ENCODE measurements at regions not wholly inside any gene's neighbourhood (a gene's known extent, or its start where the extent isn't known, plus 50 kb on each side); places are given as distances from the start of the nearest gene placed in this dataset.
A peak's percentile ranks its signal among the peaks of the same experiment; 100 is the strongest.

DNA sequence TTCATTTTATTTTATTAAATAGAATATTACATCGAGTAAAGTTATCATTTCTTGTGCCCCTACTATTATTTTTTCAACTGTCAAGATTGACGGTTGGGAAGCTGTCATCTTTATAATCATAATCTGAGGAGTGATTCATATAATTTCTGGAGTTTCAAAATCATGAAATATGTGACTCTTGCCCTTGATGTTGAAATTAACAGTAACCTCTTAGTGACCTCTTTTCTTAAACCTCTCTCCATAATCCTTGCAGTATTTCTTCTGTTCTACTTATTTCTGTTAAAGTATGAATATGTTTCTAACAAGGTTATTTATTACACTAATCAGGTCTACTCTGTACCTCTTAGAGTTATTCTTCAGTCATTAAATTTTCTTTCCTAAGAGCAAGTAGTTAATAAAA is 663.8 kb downstream of the LIG4 start:
- no peak for DNase-seq

DNA sequence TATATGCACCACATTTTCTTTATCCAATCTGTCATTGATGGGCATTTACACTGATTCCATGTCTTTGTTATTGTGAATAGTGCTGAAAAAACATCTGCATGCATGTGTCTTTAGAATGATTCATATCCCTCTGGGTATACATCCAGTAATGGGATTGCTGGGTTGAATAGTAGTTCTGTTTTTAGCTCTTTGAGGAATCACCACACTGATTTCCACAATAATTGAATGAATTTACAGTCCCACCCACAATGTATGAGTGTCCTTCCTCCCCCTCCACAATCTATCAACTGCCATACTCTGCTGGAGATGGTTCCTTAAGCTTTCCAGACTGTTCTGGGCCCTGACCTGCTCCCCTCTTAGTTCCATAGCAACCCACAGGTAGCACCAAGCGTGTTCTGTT is 667.0 kb downstream of the LIG4 start:
- no peak for DNase-seq

DNA sequence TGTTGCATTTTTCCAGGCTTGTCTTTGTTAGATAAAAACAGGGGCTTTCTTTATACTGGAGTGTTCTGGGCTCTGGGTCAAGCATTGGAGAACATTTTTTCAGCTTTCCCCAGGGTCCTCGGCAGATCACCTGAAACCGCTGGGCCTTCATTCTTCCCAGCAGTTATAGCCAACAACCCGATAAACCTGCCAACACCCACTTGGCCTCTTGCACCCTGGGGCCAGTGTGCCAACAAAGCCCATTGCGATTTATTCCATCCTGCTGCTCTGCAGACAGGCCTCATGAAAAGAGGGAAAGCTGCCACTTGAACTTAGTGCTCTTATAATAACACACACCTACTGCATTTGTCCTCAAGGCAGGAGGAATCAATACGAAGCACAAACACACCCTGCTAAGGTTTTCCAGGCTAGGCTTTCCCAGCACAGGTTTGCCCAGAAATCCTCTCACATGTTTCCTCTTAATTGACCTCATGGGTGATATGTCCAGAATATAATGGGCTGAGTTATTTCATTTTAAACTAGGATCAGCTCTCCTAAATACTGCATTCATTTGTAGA is 669.3 kb downstream of the LIG4 start:
- no peak for DNase-seq

DNA sequence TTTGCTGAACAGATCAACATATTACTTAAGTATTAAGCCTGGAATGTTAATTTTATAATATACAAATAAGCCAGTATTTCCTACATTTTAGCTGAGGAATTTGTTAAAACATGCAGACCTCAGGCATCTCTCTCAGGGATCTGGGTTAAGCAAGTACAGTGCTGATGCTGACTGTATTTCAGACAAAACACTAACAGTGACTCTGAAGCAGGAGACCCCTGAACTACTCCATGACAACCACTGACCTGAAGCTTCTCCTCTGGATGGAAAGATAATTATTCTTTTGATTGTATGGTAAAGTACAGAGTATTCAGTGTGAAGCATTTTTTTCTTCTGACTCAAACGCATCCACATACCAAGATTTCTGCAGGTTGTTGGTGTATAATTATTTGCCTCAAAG is 680.8 kb downstream of the LIG4 start:
- DNase-seq = no peak

DNA sequence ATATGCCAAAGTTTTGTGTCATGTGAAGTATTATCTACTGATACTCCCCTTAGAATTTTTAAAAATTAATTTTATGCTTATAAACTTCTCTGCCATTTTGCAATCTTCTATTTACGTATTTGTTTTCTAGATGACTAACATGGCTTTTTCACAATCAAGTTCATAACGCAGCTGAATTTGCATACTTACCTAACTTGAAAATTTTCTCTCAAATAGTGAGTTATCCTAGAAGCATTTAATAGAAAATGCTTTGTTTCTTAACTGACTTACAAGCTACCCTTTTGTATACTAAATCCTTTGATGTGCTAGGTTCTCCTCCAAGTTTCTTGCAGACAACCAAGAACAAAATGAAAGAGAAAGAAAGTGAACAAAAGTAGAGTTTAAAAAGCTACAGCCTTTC is 683.5 kb downstream of the LIG4 start:
- no peak for DNase-seq

DNA sequence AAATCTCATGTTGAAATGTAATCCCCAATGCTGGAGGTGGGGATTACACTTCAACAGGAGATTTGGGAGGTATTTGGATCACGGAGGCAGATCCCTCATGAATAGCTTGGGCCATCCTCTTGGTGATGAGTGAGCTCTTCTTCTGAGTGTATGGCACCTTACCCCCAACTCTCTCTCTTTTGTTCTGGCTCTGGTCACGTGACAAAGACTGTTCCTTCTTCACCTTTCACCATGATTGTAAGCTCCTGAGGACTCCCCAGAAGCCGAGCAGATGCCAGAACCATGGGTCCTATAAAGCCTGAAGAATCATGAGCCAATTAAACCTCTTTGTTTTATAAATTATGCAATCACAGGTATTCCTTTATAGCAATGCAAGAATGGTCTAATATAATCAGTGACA is 684.2 kb downstream of the LIG4 start:
- DNase-seq = no peak

DNA sequence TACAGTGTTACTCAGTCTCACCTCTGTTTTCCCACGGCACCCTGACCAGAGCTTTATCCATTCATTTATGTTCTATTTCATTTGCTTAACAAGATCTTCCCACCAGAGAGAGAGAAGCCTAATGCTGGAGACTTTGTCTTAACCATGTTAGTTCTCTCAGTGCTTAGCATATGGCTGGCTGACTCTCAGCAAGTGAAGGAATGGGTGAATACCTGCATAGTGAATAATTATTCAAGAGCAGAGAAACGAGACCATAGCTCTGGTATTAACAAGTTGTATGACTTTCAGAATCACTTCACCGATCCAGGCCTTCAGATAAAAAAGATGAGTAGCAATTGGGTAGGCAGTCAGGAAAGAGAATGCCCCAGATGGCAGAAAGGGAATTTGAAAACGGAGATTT is 686.3 kb downstream of the LIG4 start:
- no peak for DNase-seq

DNA sequence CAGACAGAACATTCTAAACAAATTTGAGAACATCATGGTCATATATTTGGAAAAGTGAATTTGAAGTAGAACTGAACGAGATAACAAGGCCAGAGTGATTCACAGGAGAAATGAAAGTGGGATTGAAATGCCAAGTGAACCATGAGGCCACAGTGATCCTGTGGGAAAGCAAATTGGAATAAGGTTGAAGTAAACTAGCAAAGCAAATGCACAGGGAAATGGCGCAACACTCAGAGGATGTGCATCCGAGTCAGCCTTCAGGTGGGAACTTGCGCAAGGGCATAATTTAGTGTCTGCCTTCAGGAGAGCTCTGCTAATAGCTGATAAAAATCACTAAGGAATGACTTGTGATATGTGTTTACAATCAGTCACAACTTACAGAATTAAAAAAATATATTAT is 696.6 kb downstream of the LIG4 start:
- DNase-seq = no peak

DNA sequence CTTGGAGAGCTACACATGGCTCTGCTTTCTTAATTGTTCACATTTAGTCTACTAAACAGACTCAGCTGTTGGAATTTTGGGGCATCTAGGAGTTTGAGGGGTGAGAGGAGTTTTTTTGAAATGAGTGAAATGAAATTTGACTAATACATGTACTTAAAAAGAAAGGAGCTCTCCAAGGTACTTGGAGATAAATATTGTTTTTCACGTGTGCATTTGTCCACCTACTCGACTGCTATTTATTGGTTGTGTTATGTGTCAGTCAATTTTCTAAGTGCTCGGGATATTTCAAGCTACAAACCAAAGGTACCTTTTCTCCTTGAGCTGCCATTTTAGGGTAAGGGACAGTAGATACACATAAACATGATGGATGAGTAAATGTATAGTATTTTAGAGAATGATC is 697.0 kb downstream of the LIG4 start:
- peak; percentile 41 for DNase-seq

DNA sequence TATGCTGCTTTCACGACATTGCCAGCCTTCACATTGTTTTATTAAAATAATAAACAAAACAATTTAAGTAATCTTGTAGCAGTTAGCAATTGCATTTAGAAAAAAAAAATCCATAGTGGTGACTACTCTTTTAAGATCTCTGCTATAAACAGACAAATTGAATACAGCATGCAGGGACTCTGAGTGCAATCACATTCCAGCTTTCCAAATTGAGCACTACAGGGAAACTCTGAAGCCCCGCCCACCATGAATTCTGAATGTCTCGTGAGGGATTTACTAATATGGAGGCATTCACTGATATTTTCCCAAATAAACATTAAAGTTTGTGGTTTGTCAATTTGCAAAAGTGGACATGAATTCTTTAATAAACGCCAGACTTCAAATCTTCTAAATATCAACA is 698.8 kb downstream of the LIG4 start:
- DNase-seq = no peak

DNA sequence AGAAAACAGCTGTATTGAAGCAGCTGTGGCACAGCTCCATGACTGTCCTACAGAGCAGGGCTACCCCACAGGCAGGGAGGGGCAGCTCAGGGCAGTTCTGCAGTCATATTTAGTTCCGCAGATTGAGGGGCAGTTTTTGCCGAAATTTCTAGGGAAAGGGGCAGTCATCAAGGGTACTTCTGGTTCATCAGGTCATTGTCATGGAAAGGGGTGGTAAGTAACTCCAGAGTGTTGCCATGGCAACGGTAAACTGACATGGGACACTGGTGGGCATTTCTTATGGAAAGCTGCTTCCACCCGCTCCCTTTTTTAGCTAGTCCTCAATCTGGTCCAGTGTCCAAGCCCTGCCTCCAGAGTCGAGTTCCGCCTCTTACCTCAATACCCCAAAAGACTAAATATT is 702.8 kb downstream of the LIG4 start:
- no peak for DNase-seq

DNA sequence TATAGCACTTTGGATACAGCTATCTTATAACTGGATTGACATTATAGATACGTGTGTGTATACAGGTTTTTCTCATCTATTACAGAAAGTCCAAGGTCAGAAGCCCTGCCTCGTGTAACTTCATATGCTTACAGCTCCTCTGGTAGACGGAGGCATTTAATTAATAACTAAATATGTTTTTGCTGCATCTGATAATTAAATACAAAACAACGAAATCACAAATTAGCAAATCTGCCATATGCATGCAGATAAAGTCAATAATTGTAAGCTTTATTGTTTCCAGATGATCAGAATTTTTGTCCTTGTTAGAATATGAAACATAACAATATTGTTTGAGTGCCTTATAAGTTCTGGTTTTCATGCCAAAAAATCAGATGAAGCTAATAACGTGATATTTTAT is 717.7 kb downstream of the LIG4 start:
- DNase-seq = no peak

DNA sequence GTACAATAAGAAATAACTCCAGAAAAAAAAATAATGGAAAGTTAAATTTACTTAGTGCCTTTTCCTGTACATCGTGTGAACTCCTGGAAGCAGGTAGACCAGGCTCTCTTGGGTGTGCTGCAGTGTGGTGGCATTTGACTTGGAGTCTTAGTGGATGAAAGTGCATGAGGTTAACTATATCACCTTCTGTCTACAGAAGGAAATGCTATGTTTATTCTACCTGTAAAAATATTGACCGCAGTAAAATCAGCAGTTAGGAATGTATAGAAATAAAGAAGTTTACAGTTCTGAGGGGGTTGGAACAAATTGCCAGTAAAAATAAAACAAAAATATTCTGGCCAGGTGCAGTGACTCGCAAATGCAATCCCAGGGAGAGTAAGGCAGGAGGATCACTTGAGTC is 722.1 kb downstream of the LIG4 start:
- DNase-seq = no peak

DNA sequence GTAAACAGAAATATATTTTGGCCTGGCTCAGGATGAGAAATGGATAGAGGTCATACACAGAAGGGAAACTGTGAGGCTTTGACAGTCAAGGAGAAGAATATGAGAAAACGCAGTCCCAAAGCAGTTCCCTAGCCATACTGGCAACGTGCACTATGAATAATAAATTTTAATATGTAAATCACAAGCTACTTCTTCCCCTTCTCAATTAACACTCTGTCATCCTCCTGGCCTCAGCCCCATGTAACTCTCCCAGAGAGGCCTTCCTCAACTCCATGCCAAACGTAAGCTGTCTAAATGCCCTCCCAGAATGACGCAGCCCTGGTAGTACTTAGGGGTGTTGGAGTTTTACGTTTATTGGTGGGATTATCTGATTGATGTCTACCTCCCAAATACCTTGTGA is 732.6 kb downstream of the LIG4 start:
- no peak for DNase-seq

DNA sequence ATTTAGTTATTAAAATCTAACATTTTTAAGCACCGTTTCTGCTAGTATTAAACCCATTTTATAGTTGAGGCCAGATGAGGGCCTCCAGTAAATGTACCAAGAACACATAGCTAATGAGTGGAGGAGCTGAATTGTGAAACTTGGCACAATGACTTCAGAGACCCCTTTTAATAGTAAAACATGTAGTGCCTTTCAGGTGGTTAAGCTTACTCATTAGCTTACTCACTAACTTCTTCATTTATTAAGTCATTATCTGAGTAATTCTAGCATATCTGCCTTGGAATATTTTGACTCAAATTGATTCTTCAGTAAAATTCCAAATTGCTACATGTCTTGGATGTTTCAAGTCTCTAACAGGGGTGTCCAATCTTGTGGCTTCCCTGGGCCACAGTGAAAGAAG is 735.2 kb downstream of the LIG4 start:
- DNase-seq = no peak

DNA sequence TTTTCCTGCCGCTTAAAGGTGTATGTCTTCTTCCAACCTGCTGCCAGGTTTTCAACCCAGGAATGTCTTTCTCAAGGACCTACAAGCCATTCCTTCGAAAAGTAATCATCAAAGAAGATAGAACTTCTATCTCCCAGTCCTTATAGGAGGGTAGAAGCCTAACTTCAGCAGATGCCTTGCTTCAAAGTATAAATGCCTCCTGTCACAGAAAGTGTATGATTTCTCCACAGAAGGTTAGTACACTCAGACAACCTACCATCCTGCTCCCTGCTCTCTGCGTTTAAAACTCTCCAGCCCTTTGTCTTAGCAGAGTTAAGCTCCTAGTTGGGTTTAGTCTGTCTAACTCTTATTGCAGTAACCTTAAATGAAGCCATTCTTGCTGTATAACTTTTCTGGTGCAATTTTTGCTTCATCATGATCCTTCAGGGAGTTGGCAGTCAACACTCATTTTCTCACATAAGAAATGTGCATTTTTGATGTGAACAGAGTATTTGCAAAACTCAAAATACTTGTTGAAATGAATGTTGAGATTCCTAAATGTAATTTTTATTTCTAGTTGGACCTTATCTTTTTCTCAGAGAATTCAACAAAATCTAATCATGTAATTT is 737.5 kb downstream of the LIG4 start:
- no peak for DNase-seq

DNA sequence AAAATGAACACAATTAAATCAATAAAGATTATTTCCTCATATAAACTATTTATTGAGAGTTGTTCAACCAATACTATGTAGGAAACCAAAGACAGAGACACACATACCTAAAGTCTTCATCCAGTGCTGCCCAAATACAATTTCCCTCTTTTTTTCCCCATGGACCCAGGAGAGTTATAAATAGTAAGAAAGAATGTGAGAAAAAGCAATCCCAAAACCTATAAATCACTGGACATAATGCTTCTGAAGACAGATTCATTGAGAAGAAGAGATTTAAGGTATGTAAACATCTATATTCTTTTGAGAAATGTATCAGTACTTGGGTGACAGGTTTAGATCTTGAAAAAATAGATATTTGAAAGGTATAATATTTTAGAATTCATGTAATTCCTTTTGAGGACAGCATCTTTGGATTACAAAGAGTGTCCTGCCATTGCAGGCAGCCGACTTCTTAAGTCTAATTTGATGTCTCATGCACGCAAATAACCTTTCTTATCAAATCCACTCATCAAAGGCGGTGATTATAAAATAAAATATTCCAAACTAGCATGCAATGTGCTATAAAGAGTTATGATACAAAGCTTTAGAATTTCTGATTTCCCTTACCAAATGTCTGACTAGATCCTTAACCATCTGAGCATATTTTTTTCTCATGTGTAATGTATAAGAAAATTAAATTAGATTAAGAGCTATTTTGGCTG is 739.4 kb downstream of the LIG4 start:
- DNase-seq = no peak

DNA sequence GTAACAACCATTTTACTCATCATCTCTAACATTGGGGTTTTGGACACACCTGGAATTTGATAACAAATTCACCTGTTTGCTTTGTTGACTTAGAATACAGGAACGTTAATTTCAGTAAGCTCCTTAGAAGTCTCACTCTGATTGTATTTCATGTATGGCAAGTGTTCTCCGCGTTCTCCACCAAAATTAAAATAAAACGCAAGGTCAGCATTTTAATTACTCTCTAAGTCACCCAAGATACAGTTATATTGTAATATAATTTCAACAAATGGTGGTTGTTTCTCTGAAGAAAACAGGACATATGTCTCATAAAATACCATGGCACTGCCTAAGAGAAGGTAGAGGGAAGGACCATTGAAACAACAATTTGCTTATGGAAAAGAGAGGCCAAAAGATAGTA is 742.1 kb downstream of the LIG4 start:
- DNase-seq = no peak

DNA sequence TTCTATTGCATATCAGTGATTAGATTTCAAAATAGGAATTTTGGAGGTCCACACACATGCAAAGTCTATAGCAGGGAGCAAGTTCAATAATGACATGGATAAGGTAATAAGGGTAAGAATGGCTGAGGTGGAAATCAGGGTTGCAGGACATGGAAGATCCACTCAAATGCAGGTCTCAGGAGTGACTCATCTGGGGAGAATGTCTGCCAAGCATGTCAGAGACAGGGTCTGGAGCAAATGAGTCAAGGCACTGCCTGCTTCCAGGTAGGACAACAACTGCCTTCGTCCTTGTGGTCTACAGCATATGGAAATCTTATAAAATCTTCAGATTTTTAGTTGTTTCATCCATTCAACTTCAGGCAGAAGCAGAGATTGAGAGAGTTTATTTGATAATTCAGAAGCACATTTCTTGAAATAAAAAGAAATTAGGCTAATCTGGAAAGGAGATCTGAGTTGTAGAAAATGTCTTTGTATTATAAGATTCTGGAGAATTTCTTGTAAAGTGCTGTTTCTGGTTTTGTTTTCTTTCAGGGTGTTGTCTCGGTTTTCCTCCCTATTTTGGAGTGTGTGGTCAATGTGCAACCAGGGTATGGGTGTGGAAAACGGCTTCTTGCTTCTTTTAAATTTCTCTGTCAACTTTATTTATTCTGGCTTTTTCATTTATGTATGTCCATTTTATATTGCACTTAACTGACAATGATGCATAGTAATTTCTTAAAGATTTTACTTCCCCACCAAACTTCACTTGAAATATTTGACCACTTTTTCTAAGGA is 748.8 kb downstream of the LIG4 start:
- peak; percentile 75 for DNase-seq

DNA sequence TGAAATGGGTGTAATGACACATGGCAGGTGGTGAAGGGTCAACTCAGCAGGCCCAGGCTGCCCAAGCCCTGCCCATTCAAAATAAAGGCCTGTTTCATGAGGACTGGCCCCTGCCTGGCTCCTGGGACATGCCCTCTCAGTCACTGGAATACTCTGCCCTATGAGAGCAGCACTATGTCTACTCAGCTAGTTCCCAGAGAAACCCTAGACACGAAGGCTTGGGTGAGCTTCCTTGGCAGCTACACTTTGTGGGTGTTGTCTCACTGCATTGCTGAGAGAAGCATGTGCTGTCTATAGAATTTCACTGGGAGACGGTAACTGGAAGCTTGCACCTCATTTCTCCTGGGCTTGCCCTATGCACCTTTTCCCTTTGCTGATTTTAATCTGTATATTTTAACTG is 752.8 kb downstream of the LIG4 start:
- no peak for DNase-seq

DNA sequence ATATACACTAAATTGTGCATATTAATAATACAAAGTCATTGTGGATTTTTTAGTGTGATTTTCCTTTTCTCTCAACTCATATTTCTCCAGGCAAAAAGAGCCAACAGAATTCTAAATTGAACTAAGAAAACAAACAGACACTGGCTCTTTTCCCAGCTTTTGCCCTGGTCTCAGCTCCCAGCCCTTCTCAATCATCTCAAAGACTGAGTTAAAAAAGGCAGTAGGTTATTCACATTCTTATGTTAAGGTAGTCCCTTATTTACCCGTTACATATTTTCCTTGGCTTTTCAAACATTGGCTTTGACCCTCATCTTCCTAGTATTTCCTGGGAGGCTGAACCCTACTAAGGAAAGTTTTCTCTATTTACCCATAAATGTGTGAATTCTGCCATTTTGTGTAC is 753.6 kb downstream of the LIG4 start:
- no peak for DNase-seq

DNA sequence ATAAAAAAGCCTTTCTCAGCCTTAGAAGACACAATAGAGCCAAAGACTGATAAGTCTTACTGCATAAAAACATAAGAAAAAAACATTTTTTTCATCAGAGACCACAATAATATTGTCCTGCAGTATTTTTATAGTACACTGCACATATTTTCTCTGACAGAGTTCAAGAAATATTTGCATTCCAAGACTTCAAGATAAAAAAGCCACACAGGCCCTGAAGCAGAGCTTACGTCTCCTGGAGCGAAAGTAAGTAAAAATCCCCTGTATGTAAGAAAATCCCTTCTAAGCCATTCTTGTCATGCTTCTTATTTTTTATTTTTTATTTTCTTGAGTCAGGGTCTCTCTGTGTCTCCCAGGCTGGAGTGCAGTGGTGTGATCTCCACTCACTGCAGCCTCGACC is 755.9 kb downstream of the LIG4 start:
- no peak for DNase-seq

DNA sequence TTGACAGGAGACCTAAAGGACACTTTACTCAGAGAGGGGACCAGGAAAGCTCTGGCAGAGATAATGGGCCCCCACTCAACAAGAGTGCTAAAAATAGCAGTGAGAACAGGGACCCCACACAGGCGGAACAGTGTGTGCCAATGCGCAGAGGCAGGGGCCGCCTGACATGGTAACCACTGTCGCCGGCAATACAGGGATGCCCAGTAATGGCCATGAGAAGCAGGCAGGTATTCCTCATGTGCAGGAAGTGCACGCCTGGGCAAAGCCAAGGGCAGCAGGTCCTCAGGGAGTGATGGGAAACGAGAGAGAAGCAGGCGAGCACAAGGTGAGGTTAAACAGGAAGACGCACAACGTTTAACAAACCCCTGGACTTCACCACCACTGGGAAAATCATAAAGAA is 757.1 kb downstream of the LIG4 start:
- no peak for DNase-seq

DNA sequence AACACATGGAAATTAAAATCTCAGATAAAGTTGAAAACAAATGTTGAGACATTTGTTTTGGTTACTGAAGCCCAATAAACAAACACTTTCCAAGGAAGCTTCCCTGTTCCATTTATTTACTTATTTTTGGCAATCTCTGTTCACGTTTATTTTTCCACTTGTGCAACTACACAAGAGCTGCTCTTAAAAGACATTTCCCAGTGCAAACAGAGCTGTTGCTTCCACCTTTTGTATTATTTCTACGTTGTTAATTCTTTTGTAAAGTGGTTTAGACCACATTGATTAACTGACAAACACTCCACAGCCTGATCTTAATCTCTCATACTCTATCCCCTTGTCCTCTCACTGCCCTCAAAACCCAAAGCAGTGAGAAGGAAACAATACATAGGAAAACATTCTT is 757.6 kb downstream of the LIG4 start:
- DNase-seq = peak; percentile 26
